Fibroblast of pulmonary artery (primary cell): ENCODE measurements at regions not wholly inside any gene's neighbourhood (a gene's known extent, or its start where the extent isn't known, plus 50 kb on each side); places are given as distances from the start of the nearest gene placed in this dataset.
"Not testable (repeated sequence)": the region's sequence is repeated elsewhere in the genome, so short reads cannot be mapped to it uniquely, and the experiment has no call there.

Experiments used
- DNase-seq: peaks from one replicate; pipeline ENCODE4 v3.0.0-alpha.2; 2010; ENCODE audit warnings: low read depth
- H3K4me3 ChIP-seq: replicated peaks from 2 replicates; pipeline ENCODE4 v1.5.1; 2011; ENCODE audit warnings: low read depth, mild to moderate bottlenecking, control low read depth, low read length, moderate library complexity
- TF ChIP-seq, protein P1 (sequence below): IDR thresholded peaks from 2 replicates; pipeline ENCODE4 v1.5.1; 2011; ENCODE audit warnings: mild to moderate bottlenecking, control low read depth, low read length, inconsistent platforms; ENCODE audit errors: missing control alignments

DNA sequence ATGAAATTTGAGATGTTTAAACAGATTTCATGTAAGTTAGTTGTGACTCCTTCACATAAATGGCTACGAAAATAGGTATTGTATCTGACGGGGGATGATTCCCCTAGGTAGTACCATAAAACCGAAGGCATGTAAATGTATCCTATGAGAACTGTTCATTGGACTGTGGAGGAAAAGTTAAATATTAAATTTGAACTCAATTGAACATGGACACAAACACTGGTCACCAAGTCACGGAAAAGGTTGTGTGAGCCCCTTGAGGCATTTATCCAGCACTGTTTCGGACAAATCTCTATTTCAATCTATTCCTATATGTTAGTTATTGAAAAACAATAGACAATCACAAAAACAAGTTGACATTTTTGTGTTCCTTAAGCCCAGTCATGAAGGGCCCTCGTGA is 1014.3 kb upstream of the NOVA1 start:
- TF ChIP-seq, protein P1, sequence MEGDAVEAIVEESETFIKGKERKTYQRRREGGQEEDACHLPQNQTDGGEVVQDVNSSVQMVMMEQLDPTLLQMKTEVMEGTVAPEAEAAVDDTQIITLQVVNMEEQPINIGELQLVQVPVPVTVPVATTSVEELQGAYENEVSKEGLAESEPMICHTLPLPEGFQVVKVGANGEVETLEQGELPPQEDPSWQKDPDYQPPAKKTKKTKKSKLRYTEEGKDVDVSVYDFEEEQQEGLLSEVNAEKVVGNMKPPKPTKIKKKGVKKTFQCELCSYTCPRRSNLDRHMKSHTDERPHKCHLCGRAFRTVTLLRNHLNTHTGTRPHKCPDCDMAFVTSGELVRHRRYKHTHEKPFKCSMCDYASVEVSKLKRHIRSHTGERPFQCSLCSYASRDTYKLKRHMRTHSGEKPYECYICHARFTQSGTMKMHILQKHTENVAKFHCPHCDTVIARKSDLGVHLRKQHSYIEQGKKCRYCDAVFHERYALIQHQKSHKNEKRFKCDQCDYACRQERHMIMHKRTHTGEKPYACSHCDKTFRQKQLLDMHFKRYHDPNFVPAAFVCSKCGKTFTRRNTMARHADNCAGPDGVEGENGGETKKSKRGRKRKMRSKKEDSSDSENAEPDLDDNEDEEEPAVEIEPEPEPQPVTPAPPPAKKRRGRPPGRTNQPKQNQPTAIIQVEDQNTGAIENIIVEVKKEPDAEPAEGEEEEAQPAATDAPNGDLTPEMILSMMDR, result no peak
- DNase-seq, result no peak
- H3K4me3 ChIP-seq, result no peak overlapping the region

DNA sequence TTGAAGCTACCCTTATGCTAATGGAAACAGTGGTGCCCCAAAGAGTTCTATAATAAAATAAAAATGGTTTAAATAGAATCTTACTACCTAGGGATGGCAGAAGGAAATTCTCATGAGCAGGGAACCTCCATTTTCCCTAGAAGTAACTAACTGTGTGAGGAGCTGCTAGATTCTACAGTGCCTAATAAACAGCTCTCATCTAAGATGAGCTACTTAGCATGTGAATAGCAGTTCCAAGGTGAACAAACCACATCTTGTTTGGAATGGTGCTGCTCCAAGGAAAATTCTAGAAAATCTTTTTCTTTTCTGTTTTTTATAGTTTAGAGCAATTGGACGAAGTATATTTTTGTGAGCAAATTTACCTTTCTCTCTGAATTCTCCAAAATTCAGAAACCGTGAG is 1015.3 kb upstream of the NOVA1 start:
- TF ChIP-seq, protein P1, result no peak
- DNase-seq, result no peak
- no peak overlapping the region for H3K4me3 ChIP-seq

DNA sequence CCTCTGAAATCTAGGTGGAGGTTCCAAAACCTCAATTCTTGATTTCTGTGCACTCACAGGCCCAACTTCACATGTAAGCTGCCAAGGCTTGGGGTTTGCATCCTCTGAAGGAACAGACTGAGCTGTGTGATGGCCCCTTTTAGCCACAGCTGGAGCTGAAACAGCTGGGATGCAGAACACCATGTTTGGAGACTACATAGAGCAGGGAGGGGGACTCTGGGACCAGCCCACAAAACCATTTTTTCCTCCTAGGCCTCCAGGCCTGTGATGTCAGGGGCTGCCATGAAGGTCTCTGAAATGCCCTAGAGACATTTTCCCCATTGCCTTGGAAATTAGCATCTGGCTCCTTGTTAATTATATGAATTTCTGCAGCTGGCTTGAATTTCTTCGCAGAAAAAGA is 1025.9 kb upstream of the NOVA1 start:
- no peak for DNase-seq
- H3K4me3 ChIP-seq, result no peak overlapping the region
- TF ChIP-seq, protein P1, result no peak

DNA sequence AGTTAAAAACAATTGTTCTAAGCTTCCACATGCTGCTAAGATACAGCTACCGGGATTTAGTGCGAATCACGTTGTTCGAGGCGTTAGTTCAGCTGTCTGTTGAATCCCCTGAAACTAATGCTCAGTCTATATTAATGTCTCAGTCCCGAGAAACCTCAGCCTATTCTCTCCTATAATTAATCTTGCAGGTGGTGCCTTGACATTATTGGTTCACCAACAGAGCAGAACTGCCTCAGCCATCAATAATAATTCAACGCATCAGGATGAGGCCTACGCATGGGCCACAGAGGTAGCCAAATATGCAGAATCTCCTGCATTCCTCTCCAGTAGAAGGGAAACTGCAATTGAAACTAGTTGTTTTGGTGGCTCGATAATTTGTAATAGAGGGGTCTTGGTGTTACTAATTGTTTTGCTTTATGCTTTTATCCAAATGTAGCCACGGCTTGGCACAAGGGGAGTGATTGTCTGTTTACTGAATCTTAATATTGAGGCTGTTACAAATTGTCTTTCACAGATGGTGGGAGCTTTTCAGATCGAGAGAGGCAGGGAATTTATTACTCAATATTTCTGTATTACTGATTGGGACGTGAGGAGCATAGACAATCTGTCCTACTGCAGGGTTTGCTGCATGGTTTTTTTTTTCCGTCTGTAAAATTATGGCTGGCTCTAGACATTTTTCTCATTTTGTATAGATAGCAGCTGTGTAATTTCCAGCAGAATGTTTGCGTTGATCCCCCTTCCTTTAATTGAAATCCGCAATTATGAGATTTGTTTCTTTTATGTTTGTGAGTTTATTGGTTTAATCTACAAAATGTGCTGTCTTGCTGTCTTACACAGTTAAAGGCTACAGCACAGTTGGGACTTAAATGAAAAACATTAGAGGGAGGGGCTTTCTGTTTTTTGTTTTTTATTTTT is 1036.5 kb upstream of the NOVA1 start:
- no peak overlapping the region for H3K4me3 ChIP-seq
- no peak for DNase-seq
- TF ChIP-seq, protein P1, result no peak

DNA sequence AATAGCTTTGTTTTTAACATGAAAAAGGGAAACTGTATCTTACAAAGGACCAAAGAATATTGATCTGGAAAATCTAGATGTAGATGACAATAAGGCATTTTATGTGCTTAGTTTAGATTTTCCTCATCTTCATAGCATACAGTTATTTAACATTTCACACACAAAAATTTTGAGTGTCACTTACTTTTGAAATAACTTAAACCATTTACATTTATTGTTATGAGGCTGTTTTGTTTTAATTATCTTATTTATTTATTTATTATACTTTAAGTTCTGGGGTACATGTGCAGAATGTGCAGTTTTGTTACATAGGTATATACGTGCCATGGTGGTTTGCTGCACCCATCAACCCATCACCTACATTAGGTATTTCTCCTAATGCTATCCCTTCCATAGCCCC is 1042.9 kb upstream of the NOVA1 start:
- DNase-seq, result not testable (repeated sequence)

DNA sequence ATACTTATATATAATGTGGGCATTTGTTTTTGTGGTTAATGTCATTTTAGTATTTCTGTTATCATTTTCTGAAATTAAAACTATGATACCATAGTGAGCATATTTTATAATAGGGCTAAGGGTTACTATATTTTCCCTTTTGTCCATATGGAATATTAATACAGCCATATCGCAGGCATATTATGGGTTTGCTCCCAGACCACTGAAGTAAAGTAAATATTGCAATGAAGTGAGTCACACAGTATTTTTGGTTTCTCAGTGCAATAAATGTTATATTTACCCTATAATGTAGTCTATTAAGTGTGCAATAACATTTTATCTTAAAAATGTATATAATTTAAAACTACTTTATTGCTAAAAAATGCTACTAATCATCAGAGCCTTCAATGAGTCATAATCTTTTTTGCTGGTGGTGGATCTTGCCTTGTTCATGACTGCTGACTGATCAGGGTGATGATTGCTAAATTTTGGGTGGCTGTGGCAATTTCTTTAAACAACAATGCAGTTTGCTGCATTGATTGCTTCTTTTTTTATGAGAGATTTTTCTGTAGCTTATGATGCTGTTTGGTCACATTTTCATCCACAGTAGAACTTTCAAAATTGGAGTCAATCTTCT is 1044.5 kb upstream of the NOVA1 start:
- TF ChIP-seq, protein P1, result no peak
- H3K4me3 ChIP-seq, result no peak overlapping the region
- DNase-seq, result no peak

More for the DNA sequence above, 1042.9 kb upstream of the NOVA1 start:
- not testable (repeated sequence) for H3K4me3 ChIP-seq

DNA sequence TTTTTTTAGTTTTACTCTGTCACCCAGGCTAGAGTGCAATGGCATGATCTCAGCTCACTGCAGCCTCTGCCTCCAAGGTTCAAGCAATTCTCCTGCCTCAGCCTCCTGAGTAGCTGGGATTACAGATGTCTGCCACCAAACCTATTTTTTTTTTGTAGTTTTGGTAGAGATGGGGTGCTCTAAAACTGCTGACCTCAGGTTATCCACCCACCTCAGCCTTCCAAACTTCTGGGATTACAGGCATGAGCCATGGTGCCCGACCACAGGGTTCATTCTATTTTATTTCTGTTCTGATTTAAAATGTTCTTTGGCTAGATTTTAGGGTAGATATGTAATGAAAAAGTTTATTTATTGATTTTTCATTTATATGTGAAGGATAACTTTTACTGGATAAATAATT is 1062.8 kb upstream of the NOVA1 start:
- H3K4me3 ChIP-seq, result no peak overlapping the region
- TF ChIP-seq, protein P1, result no peak
- DNase-seq, result no peak
